GM12878 (cell line): ENCODE measurements at regions not wholly inside any gene's neighbourhood (a gene's known extent, or its start where the extent isn't known, plus 50 kb on each side); places are given as distances from the start of the nearest gene placed in this dataset.

Experiments used
- ATAC-seq: fragments of 200-7000 bp; cut with Tn5 transposase; 3 replicates; pipeline ENCODE4 v1.9.1; 2020; ENCODE audit warnings: mild to moderate bottlenecking, moderate library complexity
- BruUV-seq: library from RNA; stranded (reverse); fragments of 400-500 nt; replicated peaks from 2 replicates; lab custom pipeline; 2021; lab: Mats Ljungman, UMichigan
- CTCF ChIA-PET: fragments of 300-600 bp; sonication (Branson Sonifier 250); formaldehyde crosslinking; extraction: SDS; loops from one replicate; lab custom pipeline; 2021; ENCODE audit warnings: inconsistent platforms; lab: Yijun Ruan, JAX
- POLR2A ChIA-PET: fragments of 350-600 bp; formaldehyde crosslinking; extraction: SDS; loops from one replicate; lab custom pipeline; 2021; ENCODE audit warnings: inconsistent platforms; lab: Charles Lee
- RAD21 ChIA-PET: fragments of 300-600 bp; sonication (Branson Sonifier 250); formaldehyde crosslinking; loops from one replicate; lab custom pipeline; 2023; ENCODE audit warnings: antibody characterized with exemption; ENCODE audit not compliant: unreplicated experiment; lab: Charles Lee
- SMC1A ChIA-PET: fragments of 300-600 bp; sonication (Branson Sonifier 250); formaldehyde crosslinking; loops from one replicate; lab custom pipeline; 2023; ENCODE audit not compliant: unreplicated experiment, uncharacterized antibody; lab: Charles Lee
- DNase-seq: peaks from one replicate; pipeline ENCODE4 v3.0.0-alpha.2; 2011; ENCODE audit warnings: low read depth, low spot score
- FAIRE-seq: peaks from 3 replicates; lab custom pipeline; 2011; peaks lifted over from hg19 to GRCh38; lab: Jason Lieb, UNC
- H2AFZ ChIP-seq: 2 replicates; pipeline ENCODE4 v1.6.0; 2011; ENCODE audit warnings: low read depth, low read length, control low read depth; ENCODE audit not compliant: control insufficient read depth
- H3K27ac ChIP-seq: 2 replicates; pipeline ENCODE4 v1.5.1; 2011; ENCODE audit warnings: control low read depth; ENCODE audit not compliant: control insufficient read depth, insufficient read depth
- H3K27me3 ChIP-seq, 2 experiments: replicated peaks in 1 of 2; 2 replicates each; pipeline versions ENCODE4 v1.6.0 to v1.6.1; 2011; ENCODE audit warnings: low read length in 1 of 2; ENCODE audit not compliant: control insufficient read depth in 2 of 2, insufficient read depth in 2 of 2
- H3K36me3 ChIP-seq, 2 experiments: 2 replicates each; pipeline ENCODE4 v1.5.1; 2011; ENCODE audit warnings: low read length in 1 of 2; ENCODE audit not compliant: control insufficient read depth in 2 of 2, insufficient read depth in 2 of 2
- H3K4me1 ChIP-seq: 2 replicates; pipeline ENCODE4 v1.6.1; 2011; ENCODE audit warnings: mild to moderate bottlenecking, low read length, moderate library complexity, mixed read lengths; ENCODE audit not compliant: control insufficient read depth, insufficient read depth
- H3K4me2 ChIP-seq: 2 replicates; pipeline ENCODE4 v1.6.0; 2011; ENCODE audit warnings: control low read depth; ENCODE audit not compliant: control insufficient read depth, insufficient read depth
- H3K4me3 ChIP-seq: fragments of 200-600 bp; sonication (generic); 2 replicates; pipeline ENCODE4 v1.5.1; 2016
- H3K79me2 ChIP-seq: 2 replicates; pipeline ENCODE4 v1.6.0; 2011; ENCODE audit warnings: low read length; ENCODE audit not compliant: control insufficient read depth, insufficient read depth
- H3K9ac ChIP-seq: 2 replicates; pipeline ENCODE4 v1.8.0; 2011; ENCODE audit warnings: low read length, control low read depth, mixed read lengths; ENCODE audit not compliant: control insufficient read depth, insufficient read depth
- H3K9me3 ChIP-seq: replicated peaks from 3 replicates; pipeline ENCODE4 v1.5.1; 2011; ENCODE audit warnings: mild to moderate bottlenecking, low read length; ENCODE audit not compliant: control insufficient read depth, insufficient read depth
- H4K20me1 ChIP-seq: 2 replicates; pipeline ENCODE4 v1.6.0; 2011; ENCODE audit not compliant: control insufficient read depth, insufficient read depth
- CREM ChIP-seq: IDR thresholded peaks from 2 replicates; pipeline ENCODE4 v1.6.1; 2014; ENCODE audit warnings: antibody characterized with exemption, low read depth
- HDGF ChIP-seq: fragments of 450-650 bp; IDR thresholded peaks from 2 replicates; pipeline ENCODE4 v1.6.1; 2016; ENCODE audit warnings: antibody characterized with exemption
- LARP7 ChIP-seq: fragments of 450-650 bp; IDR thresholded peaks from 2 replicates; pipeline ENCODE4 v1.6.1; 2017; ENCODE audit warnings: mild to moderate bottlenecking
- POLR2AphosphoS5 ChIP-seq: IDR thresholded peaks from 2 replicates; pipeline ENCODE4 v1.6.1; 2011; ENCODE audit warnings: mild to moderate bottlenecking, low read length, inconsistent platforms
- RBBP5 ChIP-seq: fragments of 200-600 bp; sonication (generic); conservative IDR thresholded peaks from 2 replicates; pipeline ENCODE4 v1.6.1; 2016
- SMARCA5 ChIP-seq: fragments of 450-650 bp; IDR thresholded peaks from 2 replicates; pipeline ENCODE4 v1.6.1; 2017; ENCODE audit warnings: mild to moderate bottlenecking
- SREBF2 ChIP-seq: IDR thresholded peaks from 2 replicates; pipeline ENCODE4 v1.6.1; 2012; ENCODE audit warnings: mild to moderate bottlenecking, low read length
- SUZ12 ChIP-seq: fragments of 200-600 bp; sonication (generic); IDR thresholded peaks from one replicate; pipeline ENCODE4 v1.6.1; 2018; ENCODE audit warnings: antibody characterized with exemption, mild to moderate bottlenecking; ENCODE audit not compliant: unreplicated experiment
- ZNF217 ChIP-seq: fragments of 450-650 bp; IDR thresholded peaks from 2 replicates; pipeline ENCODE4 v1.6.1; 2017; ENCODE audit warnings: antibody characterized with exemption, mild to moderate bottlenecking
- ZNF687 ChIP-seq: fragments of 450-650 bp; IDR thresholded peaks from 2 replicates; pipeline ENCODE4 v1.6.1; 2017; ENCODE audit warnings: mild to moderate bottlenecking, moderate library complexity
- WGBS: methylation state at CpG from one replicate; pipeline ENCODE4 v1.1.6; 2016; ENCODE audit warnings: low lambda C conversion rate; ENCODE audit not compliant: insufficient replicate concordance, insufficient coverage; ENCODE audit errors: missing lambda C conversion rate; 5-methylcytosine and 5-hydroxymethylcytosine counted together
- in situ Hi-C: fragments of 300-500 bp; cut with MboI; formaldehyde crosslinking; loops from 9 replicates; pipeline ENCODE4 v1.14.3; 2018; ENCODE audit warnings: mixed read lengths
- intact Hi-C: fragments of 100-400 bp; cut with micrococcal nuclease; formaldehyde crosslinking; loops from one replicate; pipeline ENCODE4 v1.14.2; 2022; ENCODE audit not compliant: unreplicated experiment
- TF ChIP-seq, protein P1 (sequence below): fragments of 450-650 bp; IDR thresholded peaks from 2 replicates; pipeline ENCODE4 v1.6.1; 2018; ENCODE audit warnings: borderline replicate concordance, mild to moderate bottlenecking; ENCODE audit not compliant: partially characterized antibody

GRCh38 chr3:36219398-36219797 is 160.9 kb upstream of the STAC start (continued):
- TF ChIP-seq HDGF, result no peak

GRCh38 chr3:36220173-36220572 is 160.1 kb upstream of the STAC start:
- in situ Hi-C loops, result no loop called here
- no peak for FAIRE-seq
- H3K27ac ChIP-seq, result no peak overlapping the region
- POLR2A ChIA-PET, result no interaction called here
- no peak for ATAC-seq
- H4K20me1 ChIP-seq, result no peaks in the 10 kb centered on the region
- DNase-seq, result no peak
- H3K4me3 ChIP-seq, result no peak overlapping the region
- H3K27me3 ChIP-seq, result no peaks in the 10 kb centered on the region
- H3K4me2 ChIP-seq, result no peak overlapping the region
- no TSS peak for BruUV-seq
- no peak overlapping the region for H2AFZ ChIP-seq
- intact Hi-C loops, result no loop called here
- H3K9ac ChIP-seq, result no peak overlapping the region
- TF ChIP-seq SMARCA5 (no peak), POLR2AphosphoS5 (no peak), SUZ12 (no peak), RBBP5 (no peak), ZNF687 (no peak), LARP7 (no peak), SREBF2 (no peak), CREM (no peak), ZNF217 (no peak)
- TF ChIP-seq, protein P1, sequence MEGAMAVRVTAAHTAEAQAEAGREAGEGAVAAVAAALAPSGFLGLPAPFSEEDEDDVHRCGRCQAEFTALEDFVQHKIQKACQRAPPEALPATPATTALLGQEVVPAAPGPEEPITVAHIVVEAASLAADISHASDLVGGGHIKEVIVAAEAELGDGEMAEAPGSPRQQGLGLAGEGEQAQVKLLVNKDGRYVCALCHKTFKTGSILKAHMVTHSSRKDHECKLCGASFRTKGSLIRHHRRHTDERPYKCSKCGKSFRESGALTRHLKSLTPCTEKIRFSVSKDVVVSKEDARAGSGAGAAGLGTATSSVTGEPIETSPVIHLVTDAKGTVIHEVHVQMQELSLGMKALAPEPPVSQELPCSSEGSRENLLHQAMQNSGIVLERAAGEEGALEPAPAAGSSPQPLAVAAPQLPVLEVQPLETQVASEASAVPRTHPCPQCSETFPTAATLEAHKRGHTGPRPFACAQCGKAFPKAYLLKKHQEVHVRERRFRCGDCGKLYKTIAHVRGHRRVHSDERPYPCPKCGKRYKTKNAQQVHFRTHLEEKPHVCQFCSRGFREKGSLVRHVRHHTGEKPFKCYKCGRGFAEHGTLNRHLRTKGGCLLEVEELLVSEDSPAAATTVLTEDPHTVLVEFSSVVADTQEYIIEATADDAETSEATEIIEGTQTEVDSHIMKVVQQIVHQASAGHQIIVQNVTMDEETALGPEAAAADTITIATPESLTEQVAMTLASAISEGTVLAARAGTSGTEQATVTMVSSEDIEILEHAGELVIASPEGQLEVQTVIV, result no peak
- TF ChIP-seq, all 136 proteins: peak for 0
- Histone ChIP-seq H3K36me3 (no peaks in the 10 kb centered on the region), H3K4me1 (no peaks in the 10 kb centered on the region), H3K9me3 (no peaks in the 10 kb centered on the region), H3K79me2 (no peaks in the 10 kb centered on the region)
- CTCF ChIA-PET, result no interaction called here
- SMC1A ChIA-PET, result interaction anchor here (0.7 to 0.9 kb wide), 2 partner anchors 10 to 891 kb away, joined by 3 to 4 read pairs; no protein-coding TSS in a partner anchor
- RAD21 ChIA-PET, result no interaction called here
- WGBS, result 86% methylated on average over 2 of the region's 2 CpGs
